KMS-11 (cell line): ENCODE measurements at regions not wholly inside any gene's neighbourhood (a gene's known extent, or its start where the extent isn't known, plus 50 kb on each side); places are given as distances from the start of the nearest gene placed in this dataset.

Experiments
- H2AFZ ChIP-seq: fragments of 200-600 bp; sonication (generic); 2 replicates; pipeline ENCODE4 v1.6.1; 2016; ENCODE audit warnings: antibody characterized with exemption, mixed run types, low read depth
- H3K27ac ChIP-seq: fragments of 200-600 bp; sonication (generic); 2 replicates; pipeline ENCODE4 v1.6.1; 2016; ENCODE audit warnings: mild to moderate bottlenecking, mixed run types
- H3K27me3 ChIP-seq: fragments of 200-600 bp; sonication (generic); 2 replicates; pipeline ENCODE4 v1.6.1; 2017; ENCODE audit warnings: mild to moderate bottlenecking, low read depth, mixed run types, moderate library complexity; ENCODE audit not compliant: insufficient read depth
- H3K36me3 ChIP-seq: fragments of 200-600 bp; sonication (generic); 2 replicates; pipeline ENCODE4 v1.6.1; 2017; ENCODE audit warnings: mild to moderate bottlenecking, mixed run types; ENCODE audit not compliant: insufficient read depth
- H3K4me1 ChIP-seq: fragments of 200-600 bp; sonication (generic); 2 replicates; pipeline ENCODE4 v1.6.1; 2016; ENCODE audit warnings: mild to moderate bottlenecking, low read depth, mixed run types; ENCODE audit not compliant: poor library complexity, severe bottlenecking
- H3K4me2 ChIP-seq: fragments of 200-600 bp; sonication (generic); 2 replicates; pipeline ENCODE4 v1.7.0; 2016; ENCODE audit warnings: mild to moderate bottlenecking, mixed run types
- H3K4me3 ChIP-seq: fragments of 200-600 bp; sonication (generic); IDR thresholded peaks from 2 replicates; pipeline ENCODE4 v1.6.1; 2017; ENCODE audit warnings: low read depth, low read length, mixed read lengths; ENCODE audit not compliant: insufficient read depth
- H3K79me2 ChIP-seq: fragments of 200-600 bp; sonication (generic); 2 replicates; pipeline ENCODE4 v1.6.1; 2016; ENCODE audit warnings: low read depth, mixed run types; ENCODE audit not compliant: insufficient read depth
- H3K9ac ChIP-seq: fragments of 200-600 bp; sonication (generic); 2 replicates; pipeline ENCODE4 v1.6.1; 2016; ENCODE audit warnings: mild to moderate bottlenecking, mixed run types
- H4K20me1 ChIP-seq: fragments of 200-600 bp; sonication (generic); 2 replicates; pipeline ENCODE4 v1.6.1; 2016; ENCODE audit warnings: mild to moderate bottlenecking, mixed run types; ENCODE audit not compliant: insufficient read depth
- TF ChIP-seq, protein P1 (sequence below): fragments of 200-600 bp; sonication (generic); conservative IDR thresholded peaks from 2 replicates; pipeline ENCODE4 v1.6.1; 2017; ENCODE audit warnings: low read depth, mild to moderate bottlenecking, antibody characterized with exemption, low read length, moderate library complexity, mixed read lengths

DNA sequence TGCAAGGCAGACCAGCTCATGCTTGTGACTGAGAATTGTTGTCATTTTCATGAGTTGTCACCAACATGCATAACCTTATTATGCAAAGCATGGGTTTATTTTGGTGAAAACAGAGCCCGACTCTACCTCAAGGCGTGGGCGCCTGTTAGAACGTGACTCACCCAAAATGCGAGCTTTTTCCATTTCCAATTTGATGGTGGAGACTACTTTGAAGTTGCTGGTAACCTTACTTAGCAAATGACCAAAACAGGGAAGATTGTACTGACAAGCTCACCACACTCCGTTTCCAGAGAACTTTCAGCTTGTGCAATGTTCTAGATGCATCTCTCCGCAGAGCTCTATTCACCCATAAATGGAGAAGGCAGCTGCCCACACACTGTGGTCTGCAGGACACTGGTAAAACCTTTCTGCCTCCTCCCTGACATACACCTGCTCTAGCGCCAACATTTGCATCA is 284.5 kb downstream of the MAF start:
- no peak overlapping the region for H3K27ac ChIP-seq
- no peak overlapping the region for H2AFZ ChIP-seq
- TF ChIP-seq, protein P1, sequence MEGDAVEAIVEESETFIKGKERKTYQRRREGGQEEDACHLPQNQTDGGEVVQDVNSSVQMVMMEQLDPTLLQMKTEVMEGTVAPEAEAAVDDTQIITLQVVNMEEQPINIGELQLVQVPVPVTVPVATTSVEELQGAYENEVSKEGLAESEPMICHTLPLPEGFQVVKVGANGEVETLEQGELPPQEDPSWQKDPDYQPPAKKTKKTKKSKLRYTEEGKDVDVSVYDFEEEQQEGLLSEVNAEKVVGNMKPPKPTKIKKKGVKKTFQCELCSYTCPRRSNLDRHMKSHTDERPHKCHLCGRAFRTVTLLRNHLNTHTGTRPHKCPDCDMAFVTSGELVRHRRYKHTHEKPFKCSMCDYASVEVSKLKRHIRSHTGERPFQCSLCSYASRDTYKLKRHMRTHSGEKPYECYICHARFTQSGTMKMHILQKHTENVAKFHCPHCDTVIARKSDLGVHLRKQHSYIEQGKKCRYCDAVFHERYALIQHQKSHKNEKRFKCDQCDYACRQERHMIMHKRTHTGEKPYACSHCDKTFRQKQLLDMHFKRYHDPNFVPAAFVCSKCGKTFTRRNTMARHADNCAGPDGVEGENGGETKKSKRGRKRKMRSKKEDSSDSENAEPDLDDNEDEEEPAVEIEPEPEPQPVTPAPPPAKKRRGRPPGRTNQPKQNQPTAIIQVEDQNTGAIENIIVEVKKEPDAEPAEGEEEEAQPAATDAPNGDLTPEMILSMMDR, result no peak
- H3K4me3 ChIP-seq, result no peak overlapping the region
- H3K79me2 ChIP-seq, result no peaks in the 10 kb centered on the region
- H3K36me3 ChIP-seq, result no peaks in the 10 kb centered on the region
- no peaks in the 10 kb centered on the region for H4K20me1 ChIP-seq
- H3K27me3 ChIP-seq, result no peaks in the 10 kb centered on the region
- no peak overlapping the region for H3K4me2 ChIP-seq
- no peaks in the 10 kb centered on the region for H3K4me1 ChIP-seq
- H3K9ac ChIP-seq, result no peak overlapping the region

DNA sequence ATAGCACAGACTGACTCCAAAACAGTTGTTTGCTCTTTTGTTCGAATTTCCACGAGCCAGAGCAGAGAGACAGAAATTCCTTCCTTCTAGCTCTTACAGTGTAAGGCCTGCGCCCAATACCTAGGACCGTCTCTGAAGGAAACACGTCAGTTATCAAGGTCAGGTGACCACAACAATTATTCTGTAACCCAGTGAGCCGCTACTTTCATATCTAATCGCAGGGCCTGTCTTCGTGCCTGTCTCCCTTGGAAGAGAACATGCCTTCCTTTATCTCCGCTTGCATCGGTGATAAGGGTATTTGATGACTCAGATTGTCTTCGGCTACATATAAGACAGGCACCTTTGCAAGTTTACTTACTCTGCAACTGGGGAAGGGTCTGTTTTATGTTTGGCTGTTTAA is 288.0 kb downstream of the MAF start:
- Histone ChIP-seq H3K36me3 (no peaks in the 10 kb centered on the region), H3K4me3 (no peak overlapping the region), H4K20me1 (no peaks in the 10 kb centered on the region), H3K4me1 (no peaks in the 10 kb centered on the region), H2AFZ (no peak overlapping the region), H3K4me2 (no peak overlapping the region), H3K79me2 (no peaks in the 10 kb centered on the region), H3K27me3 (no peaks in the 10 kb centered on the region), H3K9ac (no peak overlapping the region), H3K27ac (no peak overlapping the region)
- TF ChIP-seq, protein P1, result no peak

DNA sequence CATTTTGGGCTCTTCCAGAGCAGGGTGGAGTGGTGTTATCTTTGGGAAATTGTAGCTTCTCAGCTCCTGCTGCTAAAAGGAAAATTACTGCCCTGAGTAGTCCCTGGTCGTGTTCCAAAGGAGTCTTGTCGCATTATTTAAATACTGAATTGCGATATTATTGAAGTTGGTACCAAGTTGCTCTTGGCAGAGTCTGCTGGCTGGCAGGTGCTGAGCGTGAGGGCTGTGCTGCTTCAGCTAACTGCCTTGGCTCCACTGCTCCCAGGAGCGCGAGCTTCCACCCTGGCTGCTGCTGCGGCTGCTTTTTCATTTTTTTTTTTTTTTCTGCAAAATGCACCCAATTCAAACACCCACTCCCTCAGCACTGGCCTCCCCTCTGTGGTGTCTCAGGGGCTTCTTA is 289.8 kb downstream of the MAF start:
- Histone ChIP-seq H3K27me3 (no peaks in the 10 kb centered on the region), H3K27ac (no peak overlapping the region), H3K4me2 (no peak overlapping the region), H2AFZ (no peak overlapping the region), H3K4me1 (no peaks in the 10 kb centered on the region), H4K20me1 (no peaks in the 10 kb centered on the region), H3K4me3 (no peak overlapping the region), H3K79me2 (no peaks in the 10 kb centered on the region), H3K9ac (no peak overlapping the region), H3K36me3 (no peaks in the 10 kb centered on the region)
- TF ChIP-seq, protein P1, result no peak

DNA sequence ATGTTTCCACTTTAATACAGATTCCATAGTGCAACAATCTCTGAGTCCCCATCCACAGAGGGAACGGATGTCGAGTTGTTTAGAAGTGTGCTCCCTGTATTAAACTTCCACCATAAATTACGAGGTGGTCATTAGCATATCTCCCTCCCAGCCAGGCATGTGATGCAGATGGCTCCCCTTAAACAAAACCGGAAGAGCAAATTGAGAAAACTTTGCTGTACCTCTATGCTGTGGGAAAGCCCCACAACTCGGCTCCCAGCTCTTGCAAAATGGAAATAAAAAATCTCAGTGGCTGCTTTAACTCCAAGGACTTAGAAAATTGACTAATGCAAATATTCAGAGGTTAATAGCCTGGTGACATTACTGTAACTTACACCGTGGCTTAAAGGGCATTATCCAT is 290.9 kb downstream of the MAF start:
- no peaks in the 10 kb centered on the region for H4K20me1 ChIP-seq

More for the DNA sequence above, 290.9 kb downstream of the MAF start:
- Histone ChIP-seq H2AFZ (no peak overlapping the region), H3K79me2 (no peaks in the 10 kb centered on the region), H3K36me3 (no peaks in the 10 kb centered on the region), H3K27me3 (no peaks in the 10 kb centered on the region), H3K4me1 (no peaks in the 10 kb centered on the region), H3K9ac (no peak overlapping the region), H3K4me3 (no peak overlapping the region), H3K4me2 (no peak overlapping the region), H3K27ac (no peak overlapping the region)
- TF ChIP-seq, protein P1, result no peak
